ENCODE measurements at regions not wholly inside any gene's neighbourhood (a gene's known extent, or its start where the extent isn't known, plus 50 kb on each side); places are given as distances from the start of the nearest gene placed in this dataset.
A peak's percentile ranks its signal among the peaks of the same experiment; 100 is the strongest.

- Mint-ChIP-seq H3K36me3 (ENCODE audit: low read depth) (no peaks in the 10 kb centered on the region), H3K9me3 (no peaks in the 10 kb centered on the region), H3K4me1 (peaks cover 7% of the 10 kb centered on the region), H3K27me3 (no peaks in the 10 kb centered on the region), H3K4me3 (no peak overlapping the region), H3K27ac (no peak overlapping the region)
- POLR2A ChIA-PET, result no interaction called here
- DNase-seq, result no peak
- CTCF ChIA-PET, result interaction anchor here (1.1 kb wide), 1 partner anchor 81 kb away, joined by 3 read pairs; no protein-coding TSS in a partner anchor
These were observed 139.9 kb downstream of the PTGER3 start for GRCh38 chr1:70907563-70908310.

- H3K4me3 Mint-ChIP-seq, result no peak overlapping the region
- H3K4me1 Mint-ChIP-seq, result peaks cover 7% of the 10 kb centered on the region
- H3K27me3 Mint-ChIP-seq, result no peaks in the 10 kb centered on the region
- no peaks in the 10 kb centered on the region for H3K9me3 Mint-ChIP-seq
- peak overlapping the region; percentile 51 for H3K27ac Mint-ChIP-seq
- DNase-seq, result no peak
- ChIA-PET CTCF (no interaction called here), POLR2A (no interaction called here)
- H3K36me3 Mint-ChIP-seq (ENCODE audit: low read depth), result no peaks in the 10 kb centered on the region
These were observed 138.3 kb downstream of the PTGER3 start for GRCh38 chr1:70909262-70909822.

GRCh38 chr1:70910013-70910412, 137.6 kb downstream of the PTGER3 start:
- ChIA-PET POLR2A (no interaction called here), CTCF (no interaction called here)
- DNase-seq, result no peak
- H3K36me3 Mint-ChIP-seq (ENCODE audit: low read depth), result no peaks in the 10 kb centered on the region
- H3K27me3 Mint-ChIP-seq, result no peaks in the 10 kb centered on the region
- peaks cover 7% of the 10 kb centered on the region for H3K4me1 Mint-ChIP-seq
- H3K9me3 Mint-ChIP-seq, result no peaks in the 10 kb centered on the region
- no peak overlapping the region for H3K4me3 Mint-ChIP-seq
- H3K27ac Mint-ChIP-seq, result no peak overlapping the region

- no peak overlapping the region for H3K4me3 Mint-ChIP-seq
- no peaks in the 10 kb centered on the region for H3K9me3 Mint-ChIP-seq
- peaks cover 7% of the 10 kb centered on the region for H3K4me1 Mint-ChIP-seq
- no peaks in the 10 kb centered on the region for H3K27me3 Mint-ChIP-seq
- H3K27ac Mint-ChIP-seq, result no peak overlapping the region
- CTCF ChIA-PET, result no interaction called here
- POLR2A ChIA-PET, result no interaction called here
- no peak for DNase-seq
- no peaks in the 10 kb centered on the region for H3K36me3 Mint-ChIP-seq (ENCODE audit: low read depth)
These were observed 135.8 kb downstream of the PTGER3 start for GRCh38 chr1:70911861-70912260.

GRCh38 chr1:70914224-70914623, 133.4 kb downstream of the PTGER3 start:
- DNase-seq, result no peak
- no peaks in the 10 kb centered on the region for H3K9me3 Mint-ChIP-seq
- no peak overlapping the region for H3K27ac Mint-ChIP-seq
- H3K36me3 Mint-ChIP-seq (ENCODE audit: low read depth), result no peaks in the 10 kb centered on the region
- no peaks in the 10 kb centered on the region for H3K27me3 Mint-ChIP-seq
- H3K4me3 Mint-ChIP-seq, result no peak overlapping the region
- H3K4me1 Mint-ChIP-seq, result peaks cover 7% of the 10 kb centered on the region
- POLR2A ChIA-PET, result no interaction called here
- CTCF ChIA-PET, result interaction anchor here (1.1 kb wide), 1 partner anchor 8 kb away, joined by 3 read pairs; no protein-coding TSS in a partner anchor

- CTCF ChIA-PET, result interaction anchor here (1.1 kb wide), 1 partner anchor 9 kb away, joined by 3 read pairs; no protein-coding TSS in a partner anchor
These were observed 132.2 kb downstream of the PTGER3 start for GRCh38 chr1:70915258-70916033.

GRCh38 chr1:70916034-70916427, 131.6 kb downstream of the PTGER3 start:
- POLR2A ChIA-PET, result no interaction called here
- no peak overlapping the region for H3K27ac Mint-ChIP-seq
- no peak for DNase-seq
- H3K27me3 Mint-ChIP-seq, result no peaks in the 10 kb centered on the region
- H3K4me1 Mint-ChIP-seq, result no peaks in the 10 kb centered on the region
- no peak overlapping the region for H3K4me3 Mint-ChIP-seq
- H3K9me3 Mint-ChIP-seq, result peaks cover under 1% of the 10 kb centered on the region
- CTCF ChIA-PET, result no interaction called here
- no peaks in the 10 kb centered on the region for H3K36me3 Mint-ChIP-seq (ENCODE audit: low read depth)

More at GRCh38 chr1:70915258-70916033, 132.2 kb downstream of the PTGER3 start:
- no peak overlapping the region for H3K4me3 Mint-ChIP-seq
- H3K27ac Mint-ChIP-seq, result no peak overlapping the region
- no peaks in the 10 kb centered on the region for H3K27me3 Mint-ChIP-seq
- no peaks in the 10 kb centered on the region for H3K4me1 Mint-ChIP-seq
- DNase-seq, result no peak
- H3K9me3 Mint-ChIP-seq, result no peaks in the 10 kb centered on the region
- POLR2A ChIA-PET, result no interaction called here
- no peaks in the 10 kb centered on the region for H3K36me3 Mint-ChIP-seq (ENCODE audit: low read depth)

GRCh38 chr1:70919706-70920323, 127.8 kb downstream of the PTGER3 start:
- H3K4me3 Mint-ChIP-seq, result no peak overlapping the region
- H3K9me3 Mint-ChIP-seq, result peaks cover 18% of the 10 kb centered on the region
- POLR2A ChIA-PET, result no interaction called here
- H3K36me3 Mint-ChIP-seq (ENCODE audit: low read depth), result no peaks in the 10 kb centered on the region
- CTCF ChIA-PET, result no interaction called here
- H3K27me3 Mint-ChIP-seq, result no peaks in the 10 kb centered on the region
- H3K4me1 Mint-ChIP-seq, result no peaks in the 10 kb centered on the region
- no peak overlapping the region for H3K27ac Mint-ChIP-seq
- no peak for DNase-seq
